ENCODE measurements at regions not wholly inside any gene's neighbourhood (a gene's known extent, or its start where the extent isn't known, plus 50 kb on each side); places are given as distances from the start of the nearest gene placed in this dataset.

- H3K9me3 ChIP-seq (ENCODE audit: insufficient read depth, low read depth), result no peaks in the 10 kb centered on the region; the same call in 1 of the 2 replicates
- CTCF ChIA-PET, result no interaction called here
- H3K4me1 ChIP-seq (replicated peaks; ENCODE audit: insufficient read depth), result no peaks in the 10 kb centered on the region
- POLR2A ChIA-PET (ENCODE audit: unreplicated experiment), result no interaction called here
- H3K4me2 ChIP-seq, result no peak overlapping the region
- no peak overlapping the region for H2AFZ ChIP-seq
- no peaks in the 10 kb centered on the region for H3K27me3 ChIP-seq (ENCODE audit: insufficient read depth, low read depth)
- BruUV-seq (replicated peaks), result no TSS peak
- DNase-seq, result no peak
- H3K27ac ChIP-seq, result no peak overlapping the region
- H3K9me2 ChIP-seq (ENCODE audit: insufficient read depth), result no peaks in the 10 kb centered on the region
- no peak for TF ChIP-seq CTCF (conservative IDR thresholded peaks at IDR 0.05)
- TF ChIP-seq EZH2 (IDR thresholded peaks at IDR 0.05; ENCODE audit: low read depth), result no peak
- intact Hi-C loops (cut with micrococcal nuclease; ENCODE audit: unreplicated experiment), result loop anchor here (10.0 kb wide), 1 partner anchor 458 kb away; no protein-coding TSS in a partner anchor
- no peaks in the 10 kb centered on the region for H4K20me1 ChIP-seq (ENCODE audit: insufficient read depth)
- no peaks in the 10 kb centered on the region for H3K36me3 ChIP-seq (ENCODE audit: low read depth)
- no peak overlapping the region for H3K4me3 ChIP-seq
- no peaks in the 10 kb centered on the region for H3K79me2 ChIP-seq (ENCODE audit: low read depth)
- H3F3A ChIP-seq (ENCODE audit: insufficient read depth, low read depth), result no peaks in the 10 kb centered on the region
These were observed 184.0 kb downstream of the IRS2 start for GRCh38 chr13:109602356-109602755.

GRCh38 chr13:109599901-109600657 lies 186.3 kb downstream of the IRS2 start:
- CTCF ChIA-PET, result no interaction called here
- DNase-seq, result peak in 1 of 2 experiments; percentile 32

GRCh38 chr13:109595471-109595870 lies 190.9 kb downstream of the IRS2 start:
- intact Hi-C loops (cut with micrococcal nuclease; ENCODE audit: unreplicated experiment), result no loop called here
- Histone ChIP-seq H2AFZ (no peak overlapping the region), H3K4me1 (replicated peaks; ENCODE audit: insufficient read depth) (peaks cover 7% of the 10 kb centered on the region; the same call in 1 of the 2 replicates), H3F3A (ENCODE audit: insufficient read depth, low read depth) (no peaks in the 10 kb centered on the region), H3K4me3 (no peak overlapping the region), H3K79me2 (ENCODE audit: low read depth) (no peaks in the 10 kb centered on the region), H3K4me2 (no peak overlapping the region), H3K36me3 (ENCODE audit: low read depth) (no peaks in the 10 kb centered on the region), H3K9me3 (ENCODE audit: insufficient read depth, low read depth) (no peaks in the 10 kb centered on the region), H3K27ac (no peak overlapping the region), H3K27me3 (ENCODE audit: insufficient read depth, low read depth) (no peaks in the 10 kb centered on the region), H3K9me2 (ENCODE audit: insufficient read depth) (no peaks in the 10 kb centered on the region), H4K20me1 (ENCODE audit: insufficient read depth) (no peaks in the 10 kb centered on the region)
- TF ChIP-seq EZH2 (IDR thresholded peaks at IDR 0.05; ENCODE audit: low read depth) (no peak), CTCF (conservative IDR thresholded peaks at IDR 0.05) (no peak)
- CTCF ChIA-PET, result no interaction called here
- BruUV-seq (replicated peaks), result no TSS peak
- POLR2A ChIA-PET (ENCODE audit: unreplicated experiment), result interaction anchor here (0.6 kb wide), 1 partner anchor 659 kb away, joined by 5 read pairs; no protein-coding TSS in a partner anchor
- DNase-seq, result peak in 1 of 2 experiments; percentile 76

More at GRCh38 chr13:109599901-109600657, 186.3 kb downstream of the IRS2 start:
- Histone ChIP-seq H3F3A (ENCODE audit: insufficient read depth, low read depth) (no peaks in the 10 kb centered on the region), H3K4me2 (no peak overlapping the region), H3K9me3 (ENCODE audit: insufficient read depth, low read depth) (no peaks in the 10 kb centered on the region; the same call in 1 of the 2 replicates), H3K27ac (no peak overlapping the region), H3K9me2 (ENCODE audit: insufficient read depth) (no peaks in the 10 kb centered on the region), H3K36me3 (ENCODE audit: low read depth) (no peaks in the 10 kb centered on the region), H3K79me2 (ENCODE audit: low read depth) (no peaks in the 10 kb centered on the region), H4K20me1 (ENCODE audit: insufficient read depth) (no peaks in the 10 kb centered on the region), H2AFZ (no peak overlapping the region), H3K4me1 (replicated peaks; ENCODE audit: insufficient read depth) (peaks cover 7% of the 10 kb centered on the region; the same call in 1 of the 2 replicates), H3K4me3 (no peak overlapping the region), H3K27me3 (ENCODE audit: insufficient read depth, low read depth) (no peaks in the 10 kb centered on the region)
- intact Hi-C loops (cut with micrococcal nuclease; ENCODE audit: unreplicated experiment), result loop anchor here (10.0 kb wide), 1 partner anchor 455 kb away; no protein-coding TSS in a partner anchor
- TF ChIP-seq CTCF (conservative IDR thresholded peaks at IDR 0.05) (no peak), EZH2 (IDR thresholded peaks at IDR 0.05; ENCODE audit: low read depth) (no peak)
- BruUV-seq (replicated peaks), result no TSS peak
- POLR2A ChIA-PET (ENCODE audit: unreplicated experiment), result no interaction called here
